Osteocyte (in vitro differentiated cells): ENCODE measurements at regions not wholly inside any gene's neighbourhood (a gene's known extent, or its start where the extent isn't known, plus 50 kb on each side); places are given as distances from the start of the nearest gene placed in this dataset.

ENCODE experiments used
- DNase-seq: peaks from one replicate; pipeline ENCODE4 v3.0.0; 2021; ENCODE audit warnings: mixed read lengths; ENCODE audit not compliant: unreplicated experiment; ENCODE audit errors: extremely low spot score
- H3K27ac Mint-ChIP-seq: one replicate; pipeline ENCODE4 v1.8.0; 2021; ENCODE audit warnings: mild to moderate bottlenecking, mixed read lengths; ENCODE audit not compliant: unreplicated experiment
- H3K27me3 Mint-ChIP-seq: one replicate; pipeline ENCODE4 v1.8.0; 2021; ENCODE audit warnings: mixed read lengths; ENCODE audit not compliant: unreplicated experiment
- H3K36me3 Mint-ChIP-seq: one replicate; pipeline ENCODE4 v1.8.0; 2021; ENCODE audit warnings: mixed read lengths; ENCODE audit not compliant: unreplicated experiment
- H3K4me1 Mint-ChIP-seq: one replicate; pipeline ENCODE4 v1.8.0; 2021; ENCODE audit warnings: mixed read lengths; ENCODE audit not compliant: unreplicated experiment
- H3K4me3 Mint-ChIP-seq: one replicate; pipeline ENCODE4 v1.8.0; 2021; ENCODE audit warnings: mild to moderate bottlenecking, moderate library complexity, mixed read lengths; ENCODE audit not compliant: unreplicated experiment
- H3K9me3 Mint-ChIP-seq: one replicate; pipeline ENCODE4 v1.8.0; 2021; ENCODE audit warnings: mixed read lengths; ENCODE audit not compliant: unreplicated experiment
- CTCF ChIP-seq: fragments of 200-600 bp; sonication (generic); IDR thresholded peaks from 2 replicates; pipeline ENCODE4 v1.5.0; 2021; ENCODE audit warnings: antibody characterized with exemption, mild to moderate bottlenecking, moderate library complexity

DNA sequence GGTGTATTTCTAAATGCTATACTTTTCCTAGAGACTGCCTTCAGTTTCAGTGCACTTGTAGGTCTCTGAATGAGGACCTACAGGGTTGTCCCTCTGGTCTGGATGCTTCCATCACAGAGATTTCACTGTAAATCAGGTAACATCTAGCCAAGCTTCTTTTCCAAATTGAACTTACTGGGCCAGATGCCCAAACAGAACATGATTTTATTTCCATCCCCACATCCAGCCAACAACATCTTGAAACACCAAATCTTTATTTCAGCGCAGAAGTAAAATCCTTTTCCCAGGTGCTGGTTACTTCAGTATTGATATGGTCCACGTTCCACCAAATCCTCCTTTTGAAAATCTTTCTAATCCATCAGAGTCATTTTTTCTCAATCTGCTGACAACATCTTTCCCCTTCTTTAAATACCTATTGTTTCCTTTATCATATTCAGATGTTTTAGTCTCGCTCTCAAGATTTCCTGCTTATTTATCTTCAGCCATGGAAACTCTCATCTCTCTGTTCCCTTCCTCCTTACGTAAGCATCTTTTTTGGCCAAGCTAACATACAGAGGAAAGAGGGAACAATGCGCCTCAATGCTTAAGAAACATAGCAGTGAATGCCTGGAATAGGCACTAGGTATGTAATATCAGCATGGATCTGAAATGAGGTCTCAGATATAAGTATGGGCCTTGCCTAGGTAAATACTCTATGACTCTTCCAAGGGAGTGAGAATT, 201.2 kb upstream of the MTNR1B start:
- DNase-seq = no peak
- H3K4me3 Mint-ChIP-seq = no peak overlapping the region
- H3K27ac Mint-ChIP-seq = no peak overlapping the region
- no peak for TF ChIP-seq CTCF
- H3K9me3 Mint-ChIP-seq = no peaks in the 10 kb centered on the region
- no peaks in the 10 kb centered on the region for H3K27me3 Mint-ChIP-seq
- peaks cover 1% of the 10 kb centered on the region for H3K36me3 Mint-ChIP-seq
- H3K4me1 Mint-ChIP-seq = peaks cover 11% of the 10 kb centered on the region

- Mint-ChIP-seq H3K4me1 (peaks cover 11% of the 10 kb centered on the region), H3K4me3 (no peak overlapping the region), H3K27ac (no peak overlapping the region), H3K36me3 (peaks cover 1% of the 10 kb centered on the region), H3K27me3 (no peaks in the 10 kb centered on the region), H3K9me3 (no peaks in the 10 kb centered on the region)
- no peak for DNase-seq
- no peak for TF ChIP-seq CTCF
Observed at GRCh38 chr11:92769112-92769511, 200.3 kb upstream of the MTNR1B start.

DNA sequence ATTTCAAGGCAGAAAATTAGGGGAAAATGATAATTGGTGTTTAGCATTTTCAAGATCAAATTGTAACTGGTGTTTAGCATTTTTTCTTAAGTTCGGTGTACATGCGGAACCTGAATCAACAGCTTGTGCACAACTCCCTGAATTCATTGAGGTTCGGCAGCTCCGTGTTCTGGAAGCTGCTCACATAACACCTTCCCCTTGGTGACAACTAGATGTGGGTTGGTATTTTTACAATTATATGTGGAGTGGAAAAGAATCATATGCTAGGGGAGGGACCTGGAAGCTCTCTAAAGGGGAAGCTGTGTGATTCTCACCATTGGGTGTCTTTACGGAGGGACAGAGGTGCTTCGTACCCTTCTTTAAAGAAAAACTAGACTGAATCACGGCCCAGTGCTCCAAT, 199.0 kb upstream of the MTNR1B start:
- TF ChIP-seq CTCF = no peak
- Mint-ChIP-seq H3K4me3 (no peak overlapping the region), H3K27ac (no peak overlapping the region), H3K9me3 (no peaks in the 10 kb centered on the region), H3K36me3 (peaks cover 1% of the 10 kb centered on the region), H3K27me3 (no peaks in the 10 kb centered on the region), H3K4me1 (peaks cover 11% of the 10 kb centered on the region)
- DNase-seq = no peak

DNA sequence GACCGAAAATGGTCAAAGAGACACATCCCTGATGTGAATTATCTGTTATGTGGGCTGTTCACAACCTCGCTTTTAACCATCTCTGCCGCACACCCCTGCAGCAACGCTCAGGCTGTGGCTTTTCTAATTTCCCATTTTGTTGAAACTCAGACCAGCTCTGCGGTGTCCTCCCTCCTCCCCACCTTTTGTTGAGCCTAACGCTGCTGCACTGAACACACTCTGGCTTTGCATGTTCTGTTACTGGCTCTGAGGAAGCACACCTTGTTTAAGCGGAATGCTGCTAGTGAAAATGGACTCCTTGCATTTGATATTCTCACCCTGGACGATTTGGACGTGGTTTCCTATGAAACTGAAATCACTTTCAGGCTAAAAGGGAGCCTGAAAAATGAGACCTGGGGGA, 198.5 kb upstream of the MTNR1B start:
- Mint-ChIP-seq H3K4me3 (no peak overlapping the region), H3K4me1 (peaks cover 6% of the 10 kb centered on the region), H3K27ac (no peak overlapping the region), H3K27me3 (no peaks in the 10 kb centered on the region), H3K36me3 (peaks cover 1% of the 10 kb centered on the region), H3K9me3 (no peaks in the 10 kb centered on the region)
- TF ChIP-seq CTCF = no peak
- DNase-seq = no peak

GRCh38 chr11:92771701-92772100, 197.8 kb upstream of the MTNR1B start:
- no peaks in the 10 kb centered on the region for H3K27me3 Mint-ChIP-seq
- no peak overlapping the region for H3K27ac Mint-ChIP-seq
- no peaks in the 10 kb centered on the region for H3K9me3 Mint-ChIP-seq
- H3K4me3 Mint-ChIP-seq = no peak overlapping the region
- TF ChIP-seq CTCF = no peak
- DNase-seq = no peak
- peaks cover 1% of the 10 kb centered on the region for H3K36me3 Mint-ChIP-seq
- peaks cover 3% of the 10 kb centered on the region for H3K4me1 Mint-ChIP-seq
